ENCODE measurements at regions not wholly inside any gene's neighbourhood (a gene's known extent, or its start where the extent isn't known, plus 50 kb on each side); places are given as distances from the start of the nearest gene placed in this dataset.
"Not testable (repeated sequence)": the region's sequence is repeated elsewhere in the genome, so short reads cannot be mapped to it uniquely, and the experiment has no call there.

DNA sequence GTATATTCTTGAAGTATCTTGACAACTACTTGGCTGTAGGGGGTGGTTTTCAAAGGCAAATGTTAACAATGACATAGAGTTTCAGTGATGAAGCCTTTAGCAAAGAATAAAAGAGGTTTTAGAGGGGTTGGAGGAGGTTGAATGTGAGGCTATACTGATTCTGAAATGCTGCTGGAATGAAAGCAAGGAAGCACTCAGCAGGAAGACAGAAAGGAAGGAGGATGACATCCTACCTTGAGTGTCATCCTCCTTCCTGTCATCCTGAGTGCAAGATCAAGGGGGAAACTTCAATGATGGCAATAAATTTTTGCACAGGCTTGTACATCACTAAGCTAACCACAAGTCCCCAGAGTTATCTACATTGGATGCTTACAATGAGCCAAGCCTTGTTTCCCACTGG, 120.5 kb downstream of the APIP start:
- no peak for DNase-seq (ENCODE audit: extremely low read depth, low read depth, low spot score)

DNA sequence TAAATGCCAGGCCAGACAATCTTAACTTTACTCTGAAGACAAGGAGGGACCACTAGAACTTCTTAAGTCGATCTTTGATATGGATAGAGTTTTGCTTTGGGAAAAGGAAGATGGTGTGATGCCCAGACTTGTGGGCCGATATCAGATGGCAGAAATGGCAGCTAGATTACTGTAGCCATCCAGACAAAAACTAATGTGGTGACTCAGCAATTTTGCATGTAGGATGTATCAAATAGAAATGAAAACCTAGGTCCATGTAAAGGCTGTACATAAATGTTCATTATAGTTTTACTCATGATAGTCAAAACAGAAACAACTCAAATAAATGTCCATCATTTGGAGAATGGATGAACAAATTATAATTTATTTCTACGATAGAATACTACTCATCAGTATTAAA, 121.5 kb downstream of the APIP start:
- DNase-seq (ENCODE audit: extremely low read depth, low read depth, low spot score): no peak

DNA sequence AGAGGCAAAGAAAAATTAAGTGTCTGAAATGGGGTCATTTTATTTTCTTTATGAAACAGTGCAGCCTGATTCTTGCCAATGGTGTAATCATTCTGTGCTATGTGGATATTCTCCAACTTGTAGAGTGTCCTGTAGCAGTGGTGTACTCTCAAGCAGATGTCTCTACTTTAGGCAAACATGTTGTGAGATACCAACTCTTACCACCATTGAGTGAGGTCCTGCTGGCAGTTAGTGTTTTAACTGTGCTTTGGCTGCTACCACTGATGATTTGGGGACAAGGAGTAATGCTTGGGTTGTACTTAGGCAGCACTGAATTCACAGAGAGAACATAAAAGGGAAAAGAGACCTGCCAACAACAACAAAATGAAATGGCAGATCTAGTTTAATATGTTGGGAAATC, 122.5 kb downstream of the APIP start:
- DNase-seq (ENCODE audit: extremely low read depth, low read depth, low spot score): no peak

DNA sequence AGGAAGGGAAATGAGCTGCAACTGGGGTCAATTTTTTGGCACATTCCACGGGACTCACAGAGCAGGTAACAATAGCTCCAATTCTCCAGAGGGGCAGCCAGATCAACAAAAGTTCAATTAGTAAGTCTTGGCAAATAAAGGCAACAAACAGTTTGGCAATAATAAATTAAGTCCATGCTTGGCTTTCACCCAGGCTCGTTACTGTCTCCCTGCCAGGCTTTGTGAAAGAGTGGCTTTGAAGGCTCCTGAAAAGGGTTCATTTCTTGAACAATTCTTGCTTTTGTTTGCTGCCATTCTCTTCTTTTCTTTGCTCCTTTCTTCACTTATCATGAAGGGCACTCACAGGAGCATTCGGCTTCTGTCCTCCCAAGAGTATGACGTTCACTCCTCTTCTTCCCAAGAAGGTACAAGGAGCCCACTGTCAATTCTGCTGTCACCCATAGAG, 123.3 kb downstream of the APIP start:
- DNase-seq (ENCODE audit: extremely low read depth, low read depth, low spot score): no peak

DNA sequence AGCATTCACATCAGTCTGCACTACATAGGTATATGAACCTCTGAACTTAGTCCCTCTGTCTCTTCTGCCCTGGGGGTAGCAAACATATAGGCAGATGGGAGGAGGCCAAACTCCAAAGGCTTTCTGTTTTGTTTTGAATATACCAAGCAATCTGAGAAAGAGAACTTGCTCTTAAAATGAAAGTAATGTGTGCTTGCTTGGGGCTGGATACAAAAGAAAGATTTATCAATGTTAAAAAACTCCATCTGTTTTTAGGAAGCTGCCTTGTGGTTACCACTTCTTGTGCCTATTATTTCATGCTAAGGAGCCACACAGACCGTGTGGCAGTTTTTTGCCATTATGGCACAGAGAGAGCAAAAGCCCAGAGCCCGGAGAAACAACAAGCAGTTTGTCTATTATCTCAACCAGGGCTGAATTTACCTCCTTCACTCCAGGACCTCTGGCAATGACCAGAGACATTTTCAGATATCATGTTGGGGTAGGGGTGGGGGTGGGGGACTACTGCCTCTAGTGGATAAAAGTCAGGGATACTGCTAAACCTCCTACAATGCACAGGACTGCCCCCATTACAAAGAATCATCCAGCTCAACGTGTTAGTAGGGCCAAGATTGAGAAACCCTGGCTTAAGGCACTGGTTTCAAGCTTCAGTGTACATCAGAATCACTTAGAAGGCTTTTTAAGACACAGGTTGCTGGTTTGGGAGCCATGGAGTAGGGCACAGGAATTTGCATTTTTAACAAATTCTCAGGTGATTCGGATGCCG, 124.2 kb downstream of the APIP start:
- DNase-seq (ENCODE audit: extremely low read depth, low read depth, low spot score): no peak

DNA sequence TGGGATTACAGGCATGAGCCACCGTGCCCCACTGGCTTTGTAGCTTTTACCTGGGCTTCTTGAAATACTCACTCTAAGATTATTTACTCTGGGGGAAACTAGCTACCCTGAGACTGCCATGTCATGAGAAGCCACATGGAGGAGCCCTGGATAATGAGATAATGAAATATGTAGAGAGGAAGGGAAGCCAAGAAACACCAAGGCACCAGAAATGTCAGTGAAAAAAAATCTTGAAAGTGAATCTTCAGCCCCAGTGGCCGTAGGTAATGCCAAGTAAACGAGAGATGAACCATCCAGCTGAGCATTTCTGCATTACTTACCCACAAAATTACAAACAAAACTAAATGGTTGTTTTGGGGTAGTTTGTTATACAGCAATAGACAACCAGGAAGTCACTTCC, 125.6 kb downstream of the APIP start:
- DNase-seq (ENCODE audit: extremely low read depth, low read depth, low spot score): no peak

DNA sequence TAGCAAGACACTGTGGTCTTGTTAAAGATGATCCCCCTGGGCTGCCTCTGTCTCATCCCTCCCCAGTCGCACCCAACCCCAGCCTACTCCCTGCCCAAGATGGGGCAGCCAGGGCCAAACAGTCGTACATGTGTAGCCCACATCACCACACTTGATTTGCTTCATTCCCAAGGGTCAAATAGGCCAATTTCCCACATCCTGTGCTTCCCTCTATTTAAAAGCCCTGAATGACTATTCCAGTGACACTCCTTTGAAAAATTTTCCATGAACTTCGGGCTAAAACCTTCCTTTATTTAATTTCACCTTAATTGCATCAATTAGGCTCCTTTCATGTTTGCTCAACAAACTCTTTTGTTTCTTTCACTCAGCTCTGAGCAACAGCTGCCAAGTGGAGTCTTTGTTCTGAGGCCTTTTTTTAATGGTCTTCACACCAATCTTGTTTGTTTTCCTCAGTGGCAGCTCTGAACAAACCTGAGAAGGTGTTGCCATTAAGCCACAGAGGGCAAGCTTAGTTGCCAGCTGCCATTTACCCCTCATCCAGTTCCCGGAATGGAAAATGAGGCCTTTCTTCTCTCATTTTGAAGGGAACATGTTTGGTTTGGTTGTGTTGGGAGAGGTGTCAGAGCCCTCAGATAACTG, 126.9 kb downstream of the APIP start:
- DNase-seq (ENCODE audit: extremely low read depth, low read depth, low spot score): no peak

DNA sequence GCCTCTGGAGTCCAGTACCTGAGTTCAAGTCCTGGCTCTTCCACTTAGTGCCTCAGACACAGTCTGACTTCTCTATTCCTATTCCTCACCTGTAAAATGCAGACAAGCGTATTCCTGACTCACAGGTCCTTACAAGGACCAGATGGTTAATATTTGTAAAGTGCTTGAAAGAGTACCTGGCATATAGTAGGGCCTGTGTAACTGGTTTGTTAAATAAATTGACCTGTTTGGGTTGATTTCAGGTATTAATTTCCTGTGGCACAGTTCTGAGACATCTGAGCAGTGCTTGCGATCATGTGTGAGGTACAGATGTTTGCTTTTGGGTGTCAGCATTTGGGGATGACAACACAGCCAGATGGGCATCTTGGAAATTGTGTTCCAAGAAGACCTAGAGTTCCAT, 127.5 kb downstream of the APIP start:
- DNase-seq (ENCODE audit: extremely low read depth, low read depth, low spot score): no peak

DNA sequence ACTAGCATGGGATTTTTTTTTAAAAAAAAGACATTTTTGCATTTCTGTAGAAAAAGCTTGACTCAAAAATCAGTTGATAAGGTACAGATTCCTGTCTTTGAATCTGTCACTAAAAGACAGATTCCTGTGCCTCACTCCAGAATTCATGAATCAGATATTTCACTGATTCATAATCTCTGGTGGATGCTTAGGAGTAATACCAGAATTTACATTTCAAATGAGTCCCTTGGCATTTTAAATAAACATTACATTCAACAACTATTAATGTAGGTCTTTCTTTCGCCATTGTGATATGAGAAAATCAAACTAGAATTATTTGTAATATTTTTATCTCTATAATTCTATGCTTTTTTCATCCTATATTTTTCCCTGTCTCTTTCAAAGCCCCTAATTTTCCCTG, 128.3 kb downstream of the APIP start:
- no peak for DNase-seq (ENCODE audit: extremely low read depth, low read depth, low spot score)

DNA sequence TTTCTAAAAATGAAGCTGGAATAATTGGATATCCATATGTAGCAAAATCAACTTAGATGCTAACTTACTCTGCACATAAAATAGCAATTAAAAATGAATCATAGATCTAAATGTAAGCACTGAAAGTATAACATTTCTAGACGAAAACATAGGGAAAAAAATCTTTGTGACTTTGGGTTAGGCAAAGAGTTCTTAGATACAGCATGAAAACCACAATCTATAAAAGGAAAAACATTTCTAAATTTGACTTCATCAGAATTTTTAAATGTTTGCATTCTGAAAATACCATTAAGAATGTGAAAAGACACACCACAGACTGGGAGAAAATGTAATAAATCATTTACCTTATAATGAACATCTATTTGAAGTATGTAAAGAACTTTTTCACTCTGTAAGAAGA, 128.8 kb downstream of the APIP start:
- DNase-seq (ENCODE audit: extremely low read depth, low read depth, low spot score): no peak

DNA sequence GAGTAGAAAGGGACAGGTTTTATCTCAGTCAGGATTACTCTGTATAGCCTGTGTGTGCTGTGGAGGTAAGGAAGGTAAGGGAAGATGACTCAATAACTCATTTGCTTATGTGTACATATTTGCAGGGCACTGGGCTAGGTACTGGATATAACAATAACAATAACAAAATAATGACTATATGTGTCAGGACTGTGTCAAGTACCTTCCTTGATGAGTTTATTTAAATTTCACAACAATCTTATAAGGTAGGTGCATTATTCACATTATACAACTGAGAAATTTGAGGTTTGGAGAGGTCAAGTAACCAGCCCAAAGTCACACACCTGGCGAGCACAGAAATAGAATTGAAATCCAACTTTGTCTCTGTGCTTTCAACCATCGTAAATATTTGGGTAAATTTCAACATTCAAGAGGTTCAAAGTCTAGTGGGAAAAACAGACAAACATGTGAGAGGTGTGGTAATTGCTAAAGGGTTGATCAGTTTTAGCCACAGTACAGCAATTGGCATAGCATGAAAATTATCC, 131.8 kb downstream of the APIP start:
- DNase-seq (ENCODE audit: extremely low read depth, low read depth, low spot score): no peak

DNA sequence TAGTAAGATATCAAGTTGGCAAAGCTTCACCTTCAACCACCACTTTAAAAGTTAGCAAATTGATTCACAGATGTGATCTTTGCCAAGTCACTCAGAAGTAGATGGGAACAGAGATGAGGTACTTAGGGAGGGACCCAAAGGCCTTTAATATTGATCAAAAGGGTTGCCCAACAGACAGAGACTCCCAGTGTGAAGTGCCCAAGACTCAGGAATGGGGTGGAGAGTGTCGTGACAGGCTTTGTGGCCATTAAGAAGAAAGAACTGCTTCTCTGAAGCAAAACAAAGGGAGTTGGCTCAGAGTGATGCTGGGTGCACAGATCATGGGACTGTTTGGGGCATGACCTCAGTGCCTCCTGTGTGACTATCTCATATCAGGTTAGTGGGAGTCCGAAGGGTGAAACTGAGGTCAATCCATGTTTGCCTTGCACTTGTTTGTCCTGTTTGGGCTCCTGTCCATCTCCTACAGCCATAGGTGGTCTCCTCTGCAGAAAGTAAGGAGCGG, 132.3 kb downstream of the APIP start:
- no peak for DNase-seq (ENCODE audit: extremely low read depth, low read depth, low spot score)

DNA sequence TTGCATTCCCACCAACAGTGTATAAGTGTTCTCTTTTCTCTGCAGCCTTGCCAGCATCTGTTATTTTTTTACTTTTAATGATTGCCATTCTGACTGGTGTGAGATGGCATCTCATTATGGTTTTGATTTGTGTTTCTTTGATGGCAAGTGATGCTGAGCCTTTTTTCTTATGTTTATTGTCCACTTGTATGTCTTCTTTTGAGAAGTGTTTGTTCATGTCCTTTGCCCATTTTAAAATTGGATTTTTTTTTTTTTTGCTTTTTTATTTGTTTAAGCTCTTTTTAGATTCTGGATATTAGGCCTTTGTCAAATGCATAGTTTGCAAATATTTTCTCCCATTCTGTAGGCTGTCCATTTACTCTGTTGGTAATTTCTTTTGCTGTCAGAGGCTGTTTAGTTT, 134.4 kb downstream of the APIP start:
- DNase-seq (ENCODE audit: extremely low read depth, low read depth, low spot score): not testable (repeated sequence)

DNA sequence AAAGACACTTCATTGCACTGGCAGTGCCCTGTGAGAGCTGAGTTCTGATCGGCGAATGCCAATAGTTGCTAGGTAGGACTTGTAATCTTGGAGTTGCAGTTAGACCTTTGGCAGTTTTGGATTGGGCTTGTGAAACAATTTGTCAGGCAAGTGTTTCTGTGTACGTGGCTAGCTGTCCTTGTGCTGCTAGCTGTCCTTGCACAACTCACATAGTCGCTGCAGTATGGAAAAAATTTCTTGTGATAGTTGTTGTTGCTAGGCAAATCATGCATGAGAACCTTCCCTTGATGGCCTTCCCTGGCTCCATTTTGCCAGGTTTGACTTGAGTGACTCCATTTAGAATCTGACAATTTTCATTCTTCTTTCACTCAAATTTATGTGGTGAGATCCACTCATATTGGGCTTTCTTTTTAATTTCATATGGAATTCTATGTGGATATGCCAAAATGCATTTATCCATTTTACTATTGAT, 140.7 kb downstream of the APIP start:
- no peak for DNase-seq (ENCODE audit: extremely low read depth, low read depth, low spot score)

DNA sequence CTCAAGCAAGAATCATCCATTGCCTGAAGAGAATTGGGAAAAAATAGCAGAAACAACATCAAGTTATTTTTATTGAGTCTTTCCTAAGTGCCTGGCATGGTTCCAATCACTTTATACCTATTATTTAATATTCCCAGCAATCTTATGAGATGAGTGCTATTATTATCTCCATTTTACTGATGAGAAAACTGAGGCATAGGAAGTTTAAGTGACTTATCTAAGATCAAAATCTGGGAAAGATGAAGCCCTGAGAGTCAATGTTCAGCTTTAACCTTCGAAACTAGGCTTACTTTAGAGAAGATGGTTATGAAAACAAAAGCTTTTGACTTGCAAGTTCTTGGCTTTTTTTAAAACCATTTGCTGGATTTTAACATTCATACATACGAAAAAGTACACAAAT, 141.6 kb downstream of the APIP start:
- DNase-seq (ENCODE audit: extremely low read depth, low read depth, low spot score): no peak

DNA sequence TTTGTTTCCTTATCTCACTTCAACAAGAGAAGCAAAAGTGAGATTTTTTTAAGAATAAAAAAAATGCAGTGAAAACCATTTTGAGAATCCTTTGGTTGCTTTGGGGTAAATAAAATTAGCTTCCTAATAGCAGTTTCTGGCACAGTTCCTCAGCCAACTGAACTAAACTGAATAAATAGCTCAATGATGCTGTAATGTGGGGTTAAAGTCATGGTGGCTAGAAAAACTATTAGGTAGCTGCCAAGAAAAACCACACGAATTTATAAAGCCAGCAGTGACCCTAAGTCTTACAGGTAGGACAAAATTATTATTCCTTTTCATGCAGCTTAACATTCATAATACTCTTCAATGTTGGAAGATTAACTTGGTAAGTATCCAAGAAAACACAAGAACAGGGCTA, 142.4 kb downstream of the APIP start:
- no peak for DNase-seq (ENCODE audit: extremely low read depth, low read depth, low spot score)

DNA sequence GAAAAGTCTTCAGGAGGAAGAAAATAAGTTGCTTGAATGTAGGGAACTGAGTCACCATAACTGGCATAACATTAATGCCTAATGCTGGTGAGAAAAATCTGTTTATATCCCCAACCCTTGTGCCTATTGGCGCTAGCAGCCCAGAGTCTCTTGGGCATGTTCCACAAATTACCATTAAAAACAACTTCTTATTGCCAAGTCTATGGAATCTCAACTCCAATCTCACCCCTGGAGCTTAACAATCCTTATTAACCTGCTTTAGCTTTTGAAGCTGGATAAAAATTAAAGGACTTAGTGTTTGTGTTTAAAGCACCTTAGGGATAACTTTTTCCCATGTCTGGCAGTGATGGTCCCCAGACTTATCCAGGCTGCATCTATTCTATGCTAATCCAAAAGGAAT, 143.0 kb downstream of the APIP start:
- DNase-seq (ENCODE audit: extremely low read depth, low read depth, low spot score): no peak

DNA sequence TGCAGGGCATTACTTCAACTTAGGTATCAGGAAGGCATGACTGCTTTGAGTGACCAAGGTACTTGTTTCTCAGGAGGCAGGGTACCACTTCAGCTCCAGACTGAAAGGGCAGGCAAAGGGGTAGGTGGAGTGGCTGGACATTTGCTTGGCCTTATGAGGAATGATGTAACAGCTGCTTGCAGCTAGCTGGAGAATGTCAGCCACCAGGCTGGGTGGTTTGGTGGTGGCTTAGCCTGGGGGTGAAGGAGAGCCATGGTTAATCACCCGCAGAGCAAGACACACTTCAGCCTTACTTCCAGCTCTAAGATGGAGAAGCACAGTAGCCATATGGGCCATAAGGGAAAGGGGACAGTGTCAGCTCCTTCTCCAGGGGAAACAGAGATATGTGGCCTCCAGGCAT, 146.1 kb downstream of the APIP start:
- DNase-seq (ENCODE audit: extremely low read depth, low read depth, low spot score): no peak

DNA sequence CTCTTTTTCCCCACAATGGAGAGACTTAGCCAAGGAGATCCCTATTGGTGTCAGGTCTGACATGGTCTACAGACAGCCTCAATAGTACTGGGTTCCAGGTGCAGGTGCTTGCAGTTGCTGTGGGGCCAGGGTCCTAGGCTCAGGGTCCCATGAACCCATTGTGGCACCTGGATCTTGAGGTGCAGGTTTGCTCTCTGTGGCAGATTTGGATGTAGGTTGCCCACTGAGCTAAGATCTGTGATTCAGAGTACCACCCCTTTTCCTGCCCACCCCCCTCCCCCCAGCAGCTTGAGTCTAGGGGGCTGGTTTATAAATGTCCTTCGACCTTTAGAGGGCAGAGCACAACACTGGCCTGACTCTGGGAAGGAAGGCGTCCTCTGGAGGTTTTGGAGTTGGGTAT, 147.0 kb downstream of the APIP start:
- no peak for DNase-seq (ENCODE audit: extremely low read depth, low read depth, low spot score)

DNA sequence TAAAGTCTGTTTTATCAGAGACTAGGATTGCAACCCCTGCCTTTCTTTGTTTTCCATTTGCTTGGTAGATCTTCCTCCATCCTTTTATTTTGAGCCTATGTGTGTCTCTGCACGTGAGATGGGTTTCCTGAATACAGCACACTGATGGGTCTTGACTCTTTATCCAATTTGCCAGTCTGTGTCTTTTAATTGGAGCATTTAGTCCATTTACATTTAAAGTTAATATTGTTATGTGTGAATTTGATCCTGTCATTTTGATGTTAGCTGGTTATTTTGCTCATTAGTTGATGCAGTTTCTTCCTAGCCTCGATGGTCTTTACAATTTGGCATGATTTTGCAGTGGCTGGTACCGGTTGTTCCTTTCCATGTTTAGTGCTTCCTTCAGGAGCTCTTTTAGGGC, 141.7 kb downstream of the EHF start:
- DNase-seq (ENCODE audit: extremely low read depth, low read depth, low spot score): not testable (repeated sequence)

DNA sequence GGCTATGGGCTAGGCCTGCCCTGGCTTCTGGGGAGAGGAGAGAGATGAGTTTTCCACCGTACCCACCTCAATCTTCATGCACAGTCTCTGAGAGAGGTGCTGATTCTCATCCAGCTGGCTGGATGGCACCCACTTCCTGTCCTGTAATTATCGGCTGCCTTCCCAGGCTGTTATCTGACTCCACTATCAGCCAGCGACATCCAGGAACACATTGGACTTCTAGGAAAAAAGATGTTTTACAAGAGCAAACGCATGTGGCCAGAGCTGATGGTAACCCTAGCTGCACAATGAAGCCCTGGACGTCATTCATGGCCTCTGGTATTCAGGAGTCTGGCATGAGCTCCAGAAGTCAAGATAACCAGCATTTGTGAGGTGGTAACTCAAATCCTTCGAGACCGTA, 137.4 kb downstream of the EHF start:
- no peak for DNase-seq (ENCODE audit: extremely low read depth, low read depth, low spot score)

DNA sequence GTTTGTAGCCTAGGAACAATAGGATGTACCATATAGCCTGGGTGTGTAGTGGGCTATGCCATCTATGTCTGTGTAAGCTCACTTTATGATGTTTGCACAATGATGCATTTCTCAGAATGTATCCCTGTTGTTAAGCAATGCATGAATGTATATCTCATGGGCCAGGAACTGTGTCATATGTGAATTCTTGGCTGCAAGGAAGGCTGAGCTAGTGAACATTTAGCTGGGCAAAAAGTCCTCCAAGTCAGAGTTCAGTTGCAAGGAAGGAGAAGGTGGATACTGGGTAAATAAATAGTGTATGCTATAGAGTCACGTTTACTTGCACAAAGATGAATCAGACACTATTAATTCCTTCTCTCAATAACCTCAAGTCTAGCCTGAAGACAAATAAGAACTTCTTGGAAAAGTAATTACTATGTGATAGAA, 136.1 kb downstream of the EHF start:
- DNase-seq (ENCODE audit: extremely low read depth, low read depth, low spot score): no peak

Measured in glomerular endothelial cell (primary cell).